Gastrocnemius medialis (tissue), 4 donors: ENCODE measurements at regions not wholly inside any gene's neighbourhood (a gene's known extent, or its start where the extent isn't known, plus 50 kb on each side); places are given as distances from the start of the nearest gene placed in this dataset.

Experiments used
- CTCF ChIP-seq, 5 experiments: fragments of 450-650 bp in 3 of 5; fragments of 200-600 bp in 2 of 5; sonication (generic) in 2 of 5; IDR thresholded peaks in 4 of 5; conservative IDR thresholded peaks in 1 of 5; 1 replicate in 4 of 5; 2 replicates in 1 of 5; pipeline ENCODE4 v1.5.1; 2016 to 2019; ENCODE audit warnings: antibody characterized with exemption in 5 of 5, mild to moderate bottlenecking in 3 of 5, moderate library complexity in 3 of 5
- POLR2A ChIP-seq, 2 donors: fragments of 450-650 bp; IDR thresholded peaks; one replicate each; pipeline ENCODE4 v1.6.1; 2017; ENCODE audit warnings: antibody characterized with exemption in 2 of 2, mild to moderate bottlenecking in 2 of 2, moderate library complexity in 2 of 2

GRCh38 chr15:95944193-95944592 lies 386.3 kb upstream of the NR2F2 start:
- TF ChIP-seq CTCF (IDR thresholded peaks at IDR 0.05 in 4 of 5, conservative IDR thresholded peaks at IDR 0.05 in 1 of 5): no peak
- no peak for TF ChIP-seq POLR2A (IDR thresholded peaks at IDR 0.05)
